Ovary (tissue), 7 donors: ENCODE measurements at regions not wholly inside any gene's neighbourhood (a gene's known extent, or its start where the extent isn't known, plus 50 kb on each side); places are given as distances from the start of the nearest gene placed in this dataset.

Experiments
- DNase-seq, 5 donors: peaks; one replicate each; pipeline ENCODE4 v3.0.0-alpha.2; 2019 to 2020
- H3K27ac ChIP-seq, 2 donors: fragments of 200-600 bp; one replicate each; pipeline versions ENCODE4 v1.5.1 to v1.8.0; 2019 to 2022
- H3K27me3 ChIP-seq: fragments of 200-600 bp; one replicate; pipeline ENCODE4 v1.8.0; 2022
- H3K36me3 ChIP-seq: fragments of 200-600 bp; sonication (generic); one replicate; pipeline ENCODE4 v1.5.1; 2019
- H3K4me1 ChIP-seq: one replicate; pipeline ENCODE4 v1.8.1; 2013; ENCODE audit warnings: mild to moderate bottlenecking, moderate library complexity; ENCODE audit not compliant: insufficient read depth
- H3K4me3 ChIP-seq: fragments of 200-600 bp; sonication (generic); one replicate; pipeline ENCODE4 v1.5.1; 2017
- H3K9me3 ChIP-seq, 2 donors: fragments of 200-600 bp in 1 of 2; sonication (generic) in 1 of 2; one replicate each; pipeline versions ENCODE4 v1.5.1 to v1.8.1; 2013 to 2019; ENCODE audit warnings: mild to moderate bottlenecking in 1 of 2, moderate library complexity in 1 of 2
- EP300 ChIP-seq: sonication (generic); formaldehyde crosslinking; IDR thresholded peaks from one replicate; pipeline ENCODE4 v1.6.1; 2017; ENCODE audit warnings: antibody characterized with exemption
- POLR2A ChIP-seq: fragments of 450-650 bp; IDR thresholded peaks from one replicate; pipeline ENCODE4 v1.6.1; 2017; ENCODE audit warnings: antibody characterized with exemption, mild to moderate bottlenecking, moderate library complexity
- WGBS, 3 donors: extraction: QIAGEN DNeasy Blood & Tissue Kit in 1 of 3; methylation state at CpG; one replicate each; pipeline versions ENCODE4 v1.1.5 to v1.1.7; 2013 to 2017; 5-methylcytosine and 5-hydroxymethylcytosine counted together
- intact Hi-C, 4 donors: fragments of 100-400 bp; cut with DNase I; formaldehyde crosslinking; loops; one replicate each; pipeline versions ENCODE4 v1.11.0 to v1.15.1; 2022 to 2023
- TF ChIP-seq, protein P1 (sequence below), 3 donors: fragments of 450-650 bp in 2 of 3; fragments of 200-600 bp in 1 of 3; IDR thresholded peaks; one replicate each; pipeline versions ENCODE4 v1.5.1 to v1.8.0; 2016 to 2022; ENCODE audit warnings: antibody characterized with exemption in 3 of 3, mild to moderate bottlenecking in 1 of 3
- donor health status: DM: no; HTN: no; CAD: no; lungs with moderate emphysema.
- donor health status: DM: no; HTN: no; CAD: no.
- donor health status: Bipolar disorder and iron deficiency.
- donor health status: DM: no; HTN: no; CAD: no.
- donor health status: DM: yes; HTN: yes; CAD: no.

GRCh38 chr5:56656846-56657726, 158.3 kb upstream of the MAP3K1 start:
- H3K27me3 ChIP-seq = no peaks in the 10 kb centered on the region
- TF ChIP-seq EP300 = no peak
- no peak for TF ChIP-seq POLR2A
- TF ChIP-seq, protein P1, sequence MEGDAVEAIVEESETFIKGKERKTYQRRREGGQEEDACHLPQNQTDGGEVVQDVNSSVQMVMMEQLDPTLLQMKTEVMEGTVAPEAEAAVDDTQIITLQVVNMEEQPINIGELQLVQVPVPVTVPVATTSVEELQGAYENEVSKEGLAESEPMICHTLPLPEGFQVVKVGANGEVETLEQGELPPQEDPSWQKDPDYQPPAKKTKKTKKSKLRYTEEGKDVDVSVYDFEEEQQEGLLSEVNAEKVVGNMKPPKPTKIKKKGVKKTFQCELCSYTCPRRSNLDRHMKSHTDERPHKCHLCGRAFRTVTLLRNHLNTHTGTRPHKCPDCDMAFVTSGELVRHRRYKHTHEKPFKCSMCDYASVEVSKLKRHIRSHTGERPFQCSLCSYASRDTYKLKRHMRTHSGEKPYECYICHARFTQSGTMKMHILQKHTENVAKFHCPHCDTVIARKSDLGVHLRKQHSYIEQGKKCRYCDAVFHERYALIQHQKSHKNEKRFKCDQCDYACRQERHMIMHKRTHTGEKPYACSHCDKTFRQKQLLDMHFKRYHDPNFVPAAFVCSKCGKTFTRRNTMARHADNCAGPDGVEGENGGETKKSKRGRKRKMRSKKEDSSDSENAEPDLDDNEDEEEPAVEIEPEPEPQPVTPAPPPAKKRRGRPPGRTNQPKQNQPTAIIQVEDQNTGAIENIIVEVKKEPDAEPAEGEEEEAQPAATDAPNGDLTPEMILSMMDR (IDR thresholded peaks at IDR 0.05) = no peak
- intact Hi-C loops = no loop called here
- H3K9me3 ChIP-seq = no peaks in the 10 kb centered on the region
- no peak overlapping the region for H3K4me3 ChIP-seq
- no peak for DNase-seq
- no peaks in the 10 kb centered on the region for H3K36me3 ChIP-seq
- 90 to 94% (median 92%) methylated on average over 2 of the region's 2 CpGs for WGBS, 3 donors
- no peak overlapping the region for H3K27ac ChIP-seq
- no peaks in the 10 kb centered on the region for H3K4me1 ChIP-seq

DNA sequence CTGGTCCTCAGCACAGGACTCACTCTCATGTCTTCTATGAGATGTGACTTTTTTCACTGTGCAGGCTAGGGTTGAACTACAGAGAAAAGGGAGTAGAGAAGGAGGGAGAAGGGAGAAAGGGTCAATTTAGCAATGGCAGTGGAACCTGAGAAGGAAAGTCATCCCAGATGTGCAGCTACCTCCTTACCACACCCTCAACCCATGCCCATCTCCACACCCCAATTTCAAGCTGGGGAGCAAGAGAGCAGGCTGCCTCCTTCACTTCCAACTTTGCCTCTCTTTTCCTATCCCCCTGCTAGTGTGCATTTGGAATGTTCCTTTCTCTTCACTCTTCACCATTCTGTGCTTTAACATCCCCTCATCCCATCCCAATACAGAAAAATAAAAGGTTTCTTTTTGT, 163.5 kb upstream of the MAP3K1 start:
- H3K4me3 ChIP-seq = no peak overlapping the region
- no peaks in the 10 kb centered on the region for H3K9me3 ChIP-seq
- intact Hi-C loops = no loop called here
- H3K27ac ChIP-seq = no peak overlapping the region
- H3K27me3 ChIP-seq = no peaks in the 10 kb centered on the region
- no peaks in the 10 kb centered on the region for H3K36me3 ChIP-seq
- no peaks in the 10 kb centered on the region for H3K4me1 ChIP-seq
- TF ChIP-seq EP300 = no peak
- TF ChIP-seq, protein P1 (IDR thresholded peaks at IDR 0.05) = no peak
- TF ChIP-seq POLR2A = no peak
- no peak for DNase-seq

GRCh38 chr5:56650386-56650785, 165.0 kb upstream of the MAP3K1 start:
- 64 to 74% (median 72%) methylated on average over 4 of the region's 4 CpGs for WGBS, 3 donors
- Histone ChIP-seq H3K9me3 (no peaks in the 10 kb centered on the region), H3K27me3 (no peaks in the 10 kb centered on the region), H3K27ac (no peak overlapping the region), H3K4me3 (no peak overlapping the region), H3K4me1 (no peaks in the 10 kb centered on the region), H3K36me3 (no peaks in the 10 kb centered on the region)
- no peak for DNase-seq
- intact Hi-C loops = no loop called here
- no peak for TF ChIP-seq EP300
- TF ChIP-seq, protein P1 (IDR thresholded peaks at IDR 0.05) = no peak
- no peak for TF ChIP-seq POLR2A

DNA sequence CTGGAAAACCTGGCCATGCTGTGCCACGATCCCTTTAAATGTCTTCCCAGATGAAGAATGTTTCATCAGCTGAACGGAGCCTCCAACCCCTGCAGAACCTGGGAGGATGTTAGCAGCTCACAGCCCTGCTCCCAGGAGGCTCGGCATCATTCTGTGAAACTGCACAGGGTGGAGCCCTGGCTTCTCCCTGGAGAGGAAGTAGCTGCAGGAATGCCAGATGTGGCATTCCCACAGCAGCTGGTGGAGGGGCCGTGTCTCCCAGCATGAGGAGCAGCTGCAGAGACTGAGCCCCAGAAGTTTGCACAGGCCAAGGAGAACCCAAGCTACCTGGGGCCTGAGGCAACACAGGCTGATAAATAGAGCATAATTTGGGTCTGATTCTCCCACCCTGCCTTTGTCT, 165.8 kb upstream of the MAP3K1 start:
- TF ChIP-seq POLR2A = no peak
- no peak for TF ChIP-seq EP300
- TF ChIP-seq, protein P1 (IDR thresholded peaks at IDR 0.05) = no peak
- Histone ChIP-seq H3K27ac (no peak overlapping the region), H3K27me3 (no peaks in the 10 kb centered on the region), H3K36me3 (no peaks in the 10 kb centered on the region), H3K9me3 (no peaks in the 10 kb centered on the region), H3K4me3 (no peak overlapping the region), H3K4me1 (no peaks in the 10 kb centered on the region)
- WGBS, 3 donors = 28 to 48% (median 33%) methylated on average over 4 of the region's 4 CpGs
- intact Hi-C loops = no loop called here
- no peak for DNase-seq
